Endothelial cell of umbilical vein (primary cell): ENCODE measurements at regions not wholly inside any gene's neighbourhood (a gene's known extent, or its start where the extent isn't known, plus 50 kb on each side); places are given as distances from the start of the nearest gene placed in this dataset.

ENCODE experiments used
- BruUV-seq: library from RNA; stranded (reverse); fragments of 400-500 nt; replicated peaks from 2 replicates; lab custom pipeline; 2021; lab: Mats Ljungman, UMichigan
- CTCF ChIA-PET: fragments of 300-600, 350-600 bp; sonication (Branson Sonifier 250); formaldehyde crosslinking; loops from one replicate; lab custom pipeline; 2021; ENCODE audit warnings: antibody characterized with exemption, inconsistent platforms; lab: Charles Lee
- POLR2A ChIA-PET: fragments of 300-600, 350-600 bp; sonication (Branson Sonifier 250); formaldehyde crosslinking; loops from one replicate; lab custom pipeline; 2021; ENCODE audit warnings: antibody characterized with exemption, inconsistent platforms; lab: Charles Lee
- DNase-seq: peaks from one replicate; pipeline ENCODE4 v3.0.0-alpha.2; 2011; ENCODE audit warnings: low read depth, low spot score
- FAIRE-seq: peaks from 2 replicates; lab custom pipeline; 2011; peaks lifted over from hg19 to GRCh38; lab: Jason Lieb, UNC
- H2AFZ ChIP-seq: 2 replicates; pipeline ENCODE4 v1.6.0; 2012; ENCODE audit warnings: low read depth, low read length, control low read depth, inconsistent platforms
- H3K27ac ChIP-seq: 2 replicates; pipeline ENCODE4 v1.5.1; 2011; ENCODE audit warnings: low read depth, mild to moderate bottlenecking, control low read depth, low read length, moderate library complexity; ENCODE audit not compliant: insufficient read depth
- H3K27me3 ChIP-seq, 2 experiments: 2 replicates each; pipeline versions ENCODE4 v1.6.0 to v1.6.1; 2011; ENCODE audit warnings: low read length in 2 of 2, mixed read lengths in 1 of 2; ENCODE audit not compliant: control insufficient read depth in 2 of 2, insufficient read depth in 2 of 2
- H3K36me3 ChIP-seq, 2 experiments: 2 replicates in 1 of 2; 3 replicates in 1 of 2; pipeline ENCODE4 v1.5.1; 2011; ENCODE audit warnings: low read length in 2 of 2, mild to moderate bottlenecking in 1 of 2, moderate library complexity in 1 of 2; ENCODE audit not compliant: control insufficient read depth in 2 of 2, insufficient read depth in 2 of 2; ENCODE audit errors: extremely low read depth in 1 of 2
- H3K4me1 ChIP-seq: 3 replicates; pipeline ENCODE4 v1.5.1; 2011; ENCODE audit warnings: mild to moderate bottlenecking, low read length; ENCODE audit not compliant: control insufficient read depth, insufficient read depth; ENCODE audit errors: extremely low read depth
- H3K4me2 ChIP-seq: 2 replicates; pipeline ENCODE4 v1.6.1; 2011; ENCODE audit warnings: low read length, control low read depth, mixed read lengths; ENCODE audit not compliant: insufficient read depth
- H3K4me3 ChIP-seq, 3 experiments: fragments of 200-600 bp in 1 of 3; sonication (generic), shearing (Covaris generic) in 1 of 3; replicated peaks in 1 of 3; 2 replicates each; pipeline ENCODE4 v1.5.1; 2011 to 2016; ENCODE audit warnings: control low read depth in 3 of 3, low read length in 3 of 3, mild to moderate bottlenecking in 2 of 3, inconsistent platforms in 1 of 3, low read depth in 1 of 3, moderate library complexity in 1 of 3; ENCODE audit not compliant: insufficient read depth in 1 of 3
- H3K79me2 ChIP-seq: 2 replicates; pipeline ENCODE4 v1.6.0; 2012; ENCODE audit warnings: low read length, inconsistent platforms; ENCODE audit not compliant: control insufficient read depth, insufficient read depth
- H3K9ac ChIP-seq: replicated peaks from 2 replicates; pipeline ENCODE3; 2011; ENCODE audit warnings: low read length, control low read depth; ENCODE audit not compliant: insufficient read depth; ENCODE audit errors: extremely low read depth
- H3K9me1 ChIP-seq: replicated peaks from 3 replicates; pipeline ENCODE4 v1.6.0; 2011; ENCODE audit warnings: mild to moderate bottlenecking, low read length; ENCODE audit not compliant: control insufficient read depth, insufficient read depth; ENCODE audit errors: extremely low read depth
- H3K9me3 ChIP-seq: replicated peaks from 2 replicates; pipeline ENCODE4 v1.5.1; 2012; ENCODE audit warnings: low read length, inconsistent platforms; ENCODE audit not compliant: control insufficient read depth, insufficient read depth
- H4K20me1 ChIP-seq: replicated peaks from 2 replicates; pipeline ENCODE3; 2011; ENCODE audit warnings: mild to moderate bottlenecking, low read length; ENCODE audit not compliant: control insufficient read depth, insufficient read depth; ENCODE audit errors: extremely low read depth
- CTCF ChIP-seq, 2 donors: IDR thresholded peaks; 1 replicate in 1 of 2; 2 replicates in 1 of 2; pipeline ENCODE4 v1.5.1; 2011; ENCODE audit warnings: low read length in 2 of 2, mild to moderate bottlenecking in 2 of 2, moderate library complexity in 2 of 2, control low read depth in 1 of 2, inconsistent platforms in 1 of 2, low read depth in 1 of 2; ENCODE audit not compliant: insufficient read depth in 1 of 2; ENCODE audit errors: extremely low read depth in 1 of 2
- EZH2 ChIP-seq: IDR thresholded peaks from 2 replicates; pipeline ENCODE4 v1.6.1; 2012; ENCODE audit warnings: borderline replicate concordance, low read depth, mild to moderate bottlenecking, moderate library complexity, low read length, inconsistent platforms; ENCODE audit not compliant: severe bottlenecking
- FOS ChIP-seq: IDR thresholded peaks from 2 replicates; pipeline ENCODE4 v1.6.1; 2011; ENCODE audit warnings: mild to moderate bottlenecking, low read length, moderate library complexity, borderline replicate concordance; ENCODE audit not compliant: insufficient read depth
- GATA2 ChIP-seq: IDR thresholded peaks from 2 replicates; pipeline ENCODE4 v1.7.0; 2011; ENCODE audit warnings: low read depth, mild to moderate bottlenecking, moderate library complexity, mixed read lengths, low read length; ENCODE audit not compliant: insufficient read length, insufficient read depth
- JUN ChIP-seq: IDR thresholded peaks from 2 replicates; pipeline ENCODE4 v1.6.1; 2011; ENCODE audit warnings: borderline replicate concordance, low read depth; ENCODE audit not compliant: insufficient read length, insufficient read depth
- MAX ChIP-seq: IDR thresholded peaks from 2 replicates; pipeline ENCODE4 v1.6.1; 2011; ENCODE audit not compliant: insufficient read depth, insufficient read length
- MYC ChIP-seq: IDR thresholded peaks from one replicate; pipeline ENCODE4 v1.6.1; 2011; ENCODE audit warnings: mild to moderate bottlenecking, low read depth, low read length
- POLR2A ChIP-seq: IDR thresholded peaks from 2 replicates; pipeline ENCODE4 v1.6.1; 2012; ENCODE audit warnings: low read depth, mild to moderate bottlenecking, control low read depth, low read length
- POLR2AphosphoS5 ChIP-seq: IDR thresholded peaks from 2 replicates; pipeline ENCODE4 v1.6.1; 2012; ENCODE audit warnings: low read depth, mild to moderate bottlenecking, control low read depth, low read length, moderate library complexity; ENCODE audit not compliant: insufficient read depth
- dilution Hi-C: fragments of 300-500 bp; cut with MboI; formaldehyde crosslinking; loops from one replicate; pipeline ENCODE4 v1.15.0; 2019; ENCODE audit warnings: low sequenced_read_pairs; ENCODE audit not compliant: extremely low pct_ligation_motif_present
- intact Hi-C: fragments of 100-400 bp; cut with micrococcal nuclease; formaldehyde crosslinking; loops from one replicate; pipeline ENCODE4 v1.10.0; 2022

- BruUV-seq = no TSS peak
These were observed 657.9 kb upstream of the CT83 start for GRCh38 chrX:117120700-117121099.

More at GRCh38 chrX:117120700-117121099, 657.9 kb upstream of the CT83 start:
- Histone ChIP-seq H3K36me3 (no peaks in the 10 kb centered on the region), H3K27me3 (no peaks in the 10 kb centered on the region), H3K79me2 (no peaks in the 10 kb centered on the region), H3K4me3 (no peak overlapping the region), H3K9me1 (no peaks in the 10 kb centered on the region), H3K4me1 (no peaks in the 10 kb centered on the region), H4K20me1 (no peaks in the 10 kb centered on the region), H3K9me3 (no peaks in the 10 kb centered on the region), H3K27ac (no peak overlapping the region), H2AFZ (no peak overlapping the region), H3K4me2 (no peak overlapping the region), H3K9ac (no peak overlapping the region)
- FAIRE-seq (no peak), DNase-seq (no peak)
- intact Hi-C loops = no loop called here
- no peak for TF ChIP-seq MYC
- no peak for TF ChIP-seq GATA2
- no peak for TF ChIP-seq JUN
- no peak for TF ChIP-seq CTCF (IDR thresholded peaks at IDR 0.05; ENCODE audit: extremely low read depth in 1 of 2, insufficient read depth in 1 of 2, low read depth in 1 of 2, low read length in 2 of 2)
- no peak for TF ChIP-seq POLR2A
- no peak for TF ChIP-seq MAX
- TF ChIP-seq EZH2 = no peak
- no peak for TF ChIP-seq FOS
- TF ChIP-seq POLR2AphosphoS5 = no peak
- ChIA-PET POLR2A (no interaction called here), CTCF (no interaction called here)
- dilution Hi-C loops = no loop called here
